Liver (tissue), 8 donors: ENCODE measurements at regions not wholly inside any gene's neighbourhood (a gene's known extent, or its start where the extent isn't known, plus 50 kb on each side); places are given as distances from the start of the nearest gene placed in this dataset.

Experiments used
- DNase-seq: peaks from one replicate; pipeline ENCODE4 v3.0.0-alpha.2; 2017; ENCODE audit warnings: low spot score
- H3K27ac ChIP-seq, 2 donors: one replicate each; pipeline ENCODE4 v1.7.0; 2013; ENCODE audit warnings: inconsistent platforms in 2 of 2, low read length in 2 of 2, control low read depth in 1 of 2, low read depth in 1 of 2, mild to moderate bottlenecking in 1 of 2
- H3K27me3 ChIP-seq, 4 donors: one replicate each; pipeline versions ENCODE4 v1.6.1 to v1.7.0; 2013; ENCODE audit warnings: low read length in 3 of 4, inconsistent platforms in 1 of 4, mild to moderate bottlenecking in 1 of 4, moderate library complexity in 1 of 4; ENCODE audit not compliant: control insufficient read depth in 4 of 4, insufficient read depth in 4 of 4
- H3K36me3 ChIP-seq, 4 donors: one replicate each; pipeline versions ENCODE4 v1.6.1 to v1.7.0; 2013; ENCODE audit warnings: low read length in 3 of 4, mild to moderate bottlenecking in 3 of 4, low read depth in 1 of 4, moderate library complexity in 1 of 4; ENCODE audit not compliant: control insufficient read depth in 4 of 4, insufficient read depth in 3 of 4
- H3K4me1 ChIP-seq, 4 donors: one replicate each; pipeline versions ENCODE4 v1.6.1 to v1.7.0; 2013; ENCODE audit warnings: low read length in 3 of 4, mild to moderate bottlenecking in 3 of 4, moderate library complexity in 1 of 4; ENCODE audit not compliant: control insufficient read depth in 4 of 4, insufficient read depth in 4 of 4
- H3K4me3 ChIP-seq, 3 donors: one replicate each; pipeline versions ENCODE4 v1.6.1 to v1.7.0; 2013; ENCODE audit warnings: low read length in 3 of 3, control low read depth in 1 of 3, low read depth in 1 of 3, mild to moderate bottlenecking in 1 of 3
- H3K9ac ChIP-seq, 2 donors: one replicate each; pipeline ENCODE4 v1.7.0; 2013; ENCODE audit warnings: low read length in 2 of 2, mild to moderate bottlenecking in 2 of 2, moderate library complexity in 2 of 2, control low read depth in 1 of 2, low read depth in 1 of 2
- H3K9me3 ChIP-seq, 4 donors: one replicate each; pipeline versions ENCODE4 v1.6.1 to v1.7.0; 2013; ENCODE audit warnings: low read length in 3 of 4; ENCODE audit not compliant: control insufficient read depth in 4 of 4
- ATF3 ChIP-seq: IDR thresholded peaks from 2 replicates; pipeline ENCODE4 v1.6.1; 2016; ENCODE audit warnings: antibody characterized with exemption
- CTCF ChIP-seq: fragments of 150-350 bp; IDR thresholded peaks from 2 replicates; pipeline ENCODE4 v1.5.1; 2017; ENCODE audit warnings: improper control_type of control experiment, low read depth, low read length; ENCODE audit not compliant: missing input control
- EGR1 ChIP-seq, 2 donors: IDR thresholded peaks; 2 replicates each; pipeline ENCODE4 v1.6.1; 2016 to 2018; ENCODE audit warnings: antibody characterized with exemption in 2 of 2, low read depth in 2 of 2
- FOXA1 ChIP-seq: IDR thresholded peaks from 2 replicates; pipeline ENCODE4 v1.6.1; 2016; ENCODE audit warnings: antibody characterized with exemption
- FOXA2 ChIP-seq: IDR thresholded peaks from 2 replicates; pipeline ENCODE4 v1.6.1; 2016; ENCODE audit warnings: antibody characterized with exemption
- GABPA ChIP-seq, 2 donors: IDR thresholded peaks in 1 of 2; conservative IDR thresholded peaks in 1 of 2; 2 replicates each; pipeline ENCODE4 v1.6.1; 2016; ENCODE audit warnings: antibody characterized with exemption in 2 of 2, mild to moderate bottlenecking in 1 of 2, moderate library complexity in 1 of 2
- JUND ChIP-seq, 2 donors: IDR thresholded peaks; 2 replicates each; pipeline ENCODE4 v1.6.1; 2016; ENCODE audit warnings: antibody characterized with exemption in 2 of 2
- MAX ChIP-seq: IDR thresholded peaks from 2 replicates; pipeline ENCODE4 v1.6.1; 2016; ENCODE audit warnings: antibody characterized with exemption
- NR2F2 ChIP-seq: IDR thresholded peaks from 2 replicates; pipeline ENCODE4 v1.6.1; 2016; ENCODE audit warnings: antibody characterized with exemption
- RXRA ChIP-seq, 2 donors: IDR thresholded peaks; 2 replicates each; pipeline ENCODE4 v1.6.1; 2017 to 2018; ENCODE audit warnings: antibody characterized with exemption in 2 of 2, mild to moderate bottlenecking in 1 of 2
- SP1 ChIP-seq: IDR thresholded peaks from 2 replicates; pipeline ENCODE4 v1.6.1; 2018; ENCODE audit warnings: antibody characterized with exemption, mild to moderate bottlenecking
- TAF1 ChIP-seq: conservative IDR thresholded peaks from 2 replicates; pipeline ENCODE4 v1.6.1; 2016; ENCODE audit warnings: antibody characterized with exemption, mild to moderate bottlenecking
- YY1 ChIP-seq: IDR thresholded peaks from 2 replicates; pipeline ENCODE4 v1.6.1; 2016; ENCODE audit warnings: antibody characterized with exemption, mild to moderate bottlenecking
- ZBTB33 ChIP-seq: IDR thresholded peaks from 2 replicates; pipeline ENCODE4 v1.6.1; 2016; ENCODE audit warnings: antibody characterized with exemption
- WGBS: extraction: QIAGEN DNeasy Blood & Tissue Kit; methylation state at CpG from one replicate; pipeline ENCODE4 v1.1.7; 2013; 5-methylcytosine and 5-hydroxymethylcytosine counted together
- donor health status: healthy.
- donor health status: healthy.
- donor health status: healthy.
- donor health status: healthy.
- donor health status: healthy.

- TF ChIP-seq MAX (no peak), YY1 (no peak), RXRA (IDR thresholded peaks at IDR 0.05) (no peak), NR2F2 (no peak), ZBTB33 (no peak)
Measured at GRCh38 chr5:2995035-2995434, 243.6 kb upstream of the IRX2 start (continued).

GRCh38 chr5:2993771-2994170, 242.3 kb upstream of the IRX2 start:
- Histone ChIP-seq H3K4me3 (no peak overlapping the region), H3K9me3 (no peaks in the 10 kb centered on the region), H3K4me1 (no peaks in the 10 kb centered on the region), H3K9ac (no peak overlapping the region), H3K27me3 (no peaks in the 10 kb centered on the region), H3K36me3 (no peaks in the 10 kb centered on the region), H3K27ac (no peak overlapping the region)
- no peak for DNase-seq
- 62% methylated on average over 5 of the region's 5 CpGs for WGBS
- TF ChIP-seq TAF1 (no peak), NR2F2 (no peak), RXRA (IDR thresholded peaks at IDR 0.05) (no peak), MAX (no peak), ATF3 (no peak), FOXA1 (no peak), SP1 (no peak), ZBTB33 (no peak), YY1 (no peak)

- Histone ChIP-seq H3K9me3 (no peaks in the 10 kb centered on the region), H3K4me3 (no peak overlapping the region), H3K4me1 (no peaks in the 10 kb centered on the region), H3K36me3 (no peaks in the 10 kb centered on the region), H3K9ac (no peak overlapping the region), H3K27me3 (no peaks in the 10 kb centered on the region), H3K27ac (no peak overlapping the region)
- DNase-seq = no peak
- no peak for TF ChIP-seq RXRA (IDR thresholded peaks at IDR 0.05)
- no peak for TF ChIP-seq ATF3
- TF ChIP-seq CTCF = no peak
- no peak for TF ChIP-seq JUND (IDR thresholded peaks at IDR 0.05)
- no peak for TF ChIP-seq NR2F2
- TF ChIP-seq ZBTB33 = no peak
- TF ChIP-seq EGR1 (IDR thresholded peaks at IDR 0.05; ENCODE audit: low read depth in 2 of 2) = no peak
- no peak for TF ChIP-seq FOXA2
- TF ChIP-seq GABPA (IDR thresholded peaks at IDR 0.05 in 1 of 2, conservative IDR thresholded peaks at IDR 0.05 in 1 of 2) = no peak
- WGBS = 66% methylated on average over 10 of the region's 10 CpGs
Measured at GRCh38 chr5:2993301-2993700, 241.8 kb upstream of the IRX2 start.
